Islet precursor cell (in vitro differentiated cells): ENCODE measurements at regions not wholly inside any gene's neighbourhood (a gene's known extent, or its start where the extent isn't known, plus 50 kb on each side); places are given as distances from the start of the nearest gene placed in this dataset.

Experiments used
- DNase-seq: peaks from one replicate; pipeline ENCODE4 v3.0.0-alpha.2; 2018

DNA sequence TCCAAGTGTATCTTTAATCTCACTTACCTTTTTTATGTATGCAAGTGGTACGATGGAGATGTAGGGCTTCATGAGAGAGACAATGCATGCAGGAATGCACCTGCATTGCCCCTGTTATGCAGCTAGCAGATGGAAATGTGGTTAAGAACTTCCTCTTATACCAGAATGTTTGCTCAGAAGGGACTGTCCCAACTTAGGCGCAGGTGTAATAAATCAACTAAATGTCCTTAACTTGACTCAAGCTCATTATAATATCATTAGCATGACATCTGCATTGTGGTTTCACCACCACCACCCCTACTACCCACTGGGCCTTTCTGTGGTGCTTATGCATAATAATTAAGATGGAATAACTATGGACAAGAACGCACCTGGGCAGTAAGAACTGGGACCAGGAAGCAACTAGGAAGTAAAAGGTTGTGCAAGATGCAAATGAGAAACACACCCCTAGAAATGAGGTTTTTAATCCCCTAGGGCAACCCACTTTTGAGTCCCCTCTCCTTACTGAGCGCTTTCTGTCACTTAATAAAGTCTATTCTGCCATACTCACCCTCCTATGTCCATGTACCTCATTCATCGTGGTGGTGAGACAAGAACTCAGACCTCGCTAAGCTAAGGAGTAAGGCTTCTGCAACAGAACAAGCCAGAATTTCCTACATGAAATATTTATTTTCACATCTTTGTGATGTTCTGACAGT lies 1103.3 kb upstream of the B3GALT2 start:
- DNase-seq = no peak

DNA sequence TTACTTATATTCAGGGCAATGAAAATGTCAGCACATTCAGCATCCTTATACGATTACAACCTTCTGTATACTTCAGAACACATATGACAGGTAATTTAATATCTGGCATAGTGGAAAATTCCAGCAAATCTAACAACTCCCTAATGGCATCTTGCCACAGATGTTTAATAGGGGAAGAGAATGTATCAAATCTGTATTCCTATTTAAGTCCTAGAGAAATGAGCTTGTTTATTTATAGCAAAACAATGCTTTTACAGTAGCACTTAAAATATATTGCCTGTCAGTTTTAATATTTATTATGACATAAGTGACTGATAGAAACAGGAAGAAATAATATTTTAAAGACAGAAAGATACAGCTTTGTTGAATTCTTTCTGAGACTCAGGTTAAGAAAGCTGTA lies 1101.8 kb upstream of the B3GALT2 start:
- no peak for DNase-seq

DNA sequence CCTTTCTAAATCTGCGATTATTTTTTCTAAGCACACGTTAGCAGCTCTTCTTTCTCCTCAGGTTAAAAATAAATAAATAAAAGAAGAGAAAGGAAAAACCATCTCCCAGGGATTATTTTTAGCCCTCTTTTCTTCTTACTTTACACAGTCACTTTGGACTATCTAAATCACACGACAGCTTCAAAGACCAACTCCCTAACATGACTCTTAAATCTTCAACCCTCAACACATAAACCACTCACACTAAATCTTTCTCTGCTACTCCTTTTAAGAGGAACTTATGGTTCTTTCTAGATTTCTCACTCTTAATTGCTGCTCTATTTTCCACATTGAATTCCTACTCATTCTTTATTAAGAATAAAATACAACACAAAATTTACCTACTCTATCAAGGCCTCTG lies 1095.0 kb upstream of the B3GALT2 start:
- no peak for DNase-seq

DNA sequence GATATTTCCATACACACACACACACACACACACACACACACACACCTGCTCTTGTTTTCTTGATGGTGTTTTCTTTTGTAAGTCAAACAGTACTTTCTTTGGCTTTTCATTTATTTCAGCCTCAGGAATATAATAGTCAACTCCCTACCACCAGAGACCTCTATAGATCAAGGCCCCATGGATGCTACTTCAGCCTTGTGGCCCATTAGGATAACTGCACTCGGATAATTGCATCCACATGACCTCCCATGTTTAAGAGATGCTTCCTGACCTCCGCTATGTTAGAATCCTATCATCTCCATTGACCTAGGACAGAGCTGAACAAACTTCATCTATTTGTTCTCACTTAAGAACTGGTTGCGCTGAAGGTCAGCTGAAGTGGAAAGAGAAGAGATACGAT lies 1094.0 kb upstream of the B3GALT2 start:
- no peak for DNase-seq

DNA sequence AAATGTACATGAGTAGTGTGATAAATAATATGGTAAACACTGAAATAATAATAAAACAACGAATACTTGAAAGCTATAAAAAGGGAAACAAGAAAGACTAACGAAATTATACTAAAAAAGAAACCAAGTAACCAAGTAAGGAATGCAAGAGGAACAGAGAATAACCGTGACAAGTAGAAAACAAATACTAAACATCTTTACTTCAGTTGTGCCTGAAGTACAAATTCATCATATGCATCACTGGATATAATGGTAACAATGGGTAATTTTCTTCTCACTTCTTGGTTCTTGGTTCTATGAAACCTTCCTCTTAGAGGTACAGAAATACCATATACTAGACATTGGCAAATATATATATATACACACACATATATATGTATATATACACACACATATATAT lies 1093.6 kb upstream of the B3GALT2 start:
- DNase-seq = no peak

DNA sequence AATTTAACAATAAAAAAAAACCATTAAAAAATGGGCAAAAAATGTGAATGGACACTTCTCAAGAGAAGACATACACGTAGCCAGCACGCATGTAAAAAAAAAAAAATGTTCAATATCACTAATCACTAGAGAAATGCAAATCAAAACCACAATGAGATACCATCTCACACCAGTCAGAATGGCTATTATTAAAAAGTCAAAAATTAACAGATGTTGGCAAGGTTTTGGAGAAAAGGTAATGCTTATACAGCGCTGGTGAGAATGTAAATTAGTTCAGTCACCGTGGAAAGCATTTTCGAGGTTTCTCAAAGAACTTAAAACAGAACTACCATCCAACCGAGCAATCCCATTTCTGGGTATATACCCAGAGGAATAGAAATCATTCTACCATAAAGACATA lies 1091.5 kb upstream of the B3GALT2 start:
- no peak for DNase-seq

DNA sequence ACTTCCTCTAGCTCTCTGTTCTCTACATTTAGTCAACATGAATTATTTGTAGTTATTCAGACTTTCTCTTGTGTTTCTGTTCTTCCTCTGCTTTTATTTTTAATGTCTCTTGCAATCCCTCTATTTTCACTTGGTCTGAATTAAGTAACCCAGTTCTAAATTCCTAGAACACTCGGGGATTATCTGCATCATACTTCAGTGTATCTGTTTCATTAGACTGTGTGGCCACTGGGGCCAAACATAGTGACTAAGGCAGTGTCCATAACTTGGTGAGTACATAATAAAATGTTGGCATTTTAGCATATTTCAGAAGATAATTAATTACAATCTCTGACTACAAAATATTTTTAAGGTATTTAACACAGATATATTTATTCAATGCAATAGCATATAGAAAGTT lies 1087.2 kb upstream of the B3GALT2 start:
- no peak for DNase-seq

DNA sequence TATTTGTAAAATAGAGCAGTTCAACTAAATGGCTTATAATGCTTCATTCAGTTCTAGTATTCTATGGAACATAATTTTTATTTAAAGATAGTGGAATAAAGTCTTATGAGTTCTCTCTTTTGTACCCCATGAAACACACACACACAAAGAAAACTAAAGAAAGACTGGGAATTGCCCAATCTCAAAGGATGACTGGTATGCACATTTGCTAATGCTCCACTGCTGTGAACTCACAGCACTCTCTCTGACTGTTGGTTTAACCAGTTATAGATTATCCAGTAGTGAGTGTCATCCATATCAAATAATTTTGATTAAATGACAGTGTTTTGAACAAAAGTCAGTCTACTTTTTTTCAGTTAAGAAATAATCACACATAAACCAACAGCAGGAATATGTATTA lies 1082.4 kb upstream of the B3GALT2 start:
- DNase-seq = no peak

DNA sequence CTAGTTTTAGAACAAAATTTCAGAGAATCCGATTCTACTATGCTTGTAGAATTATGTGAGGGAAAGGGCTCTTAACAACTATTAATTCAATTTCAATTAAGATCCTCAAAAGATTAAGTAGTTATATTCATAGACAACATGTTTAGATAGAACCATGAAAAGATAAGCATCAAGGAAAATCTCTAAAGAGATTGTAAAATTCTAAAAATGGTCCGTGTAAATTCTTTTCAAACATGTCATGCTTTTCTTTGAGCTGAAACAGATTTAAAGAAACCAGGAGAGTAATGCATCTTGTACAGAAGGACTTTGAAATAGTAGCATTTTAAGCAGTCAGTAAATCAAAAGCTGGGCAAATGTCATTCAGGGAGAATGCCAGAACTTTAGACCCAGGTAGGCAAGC lies 1080.6 kb upstream of the B3GALT2 start:
- DNase-seq = no peak

DNA sequence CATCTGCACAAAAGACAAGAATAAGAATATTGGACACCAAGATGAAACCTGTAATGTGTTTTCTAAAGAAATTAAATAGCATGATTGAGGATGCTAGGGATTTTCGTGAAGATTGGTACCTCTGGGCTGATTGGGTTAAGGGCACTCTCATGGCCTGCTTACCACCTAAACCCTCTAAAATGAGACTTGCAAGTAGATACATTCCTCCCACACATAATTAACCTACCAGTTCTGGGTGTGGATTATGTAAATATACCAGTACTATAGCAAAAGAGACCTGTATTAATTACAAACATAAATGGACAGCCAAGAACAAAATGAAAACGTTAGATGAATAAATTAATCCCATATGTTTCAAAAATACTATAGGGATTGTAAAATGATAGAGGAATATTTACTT lies 1069.6 kb upstream of the B3GALT2 start:
- DNase-seq = no peak

DNA sequence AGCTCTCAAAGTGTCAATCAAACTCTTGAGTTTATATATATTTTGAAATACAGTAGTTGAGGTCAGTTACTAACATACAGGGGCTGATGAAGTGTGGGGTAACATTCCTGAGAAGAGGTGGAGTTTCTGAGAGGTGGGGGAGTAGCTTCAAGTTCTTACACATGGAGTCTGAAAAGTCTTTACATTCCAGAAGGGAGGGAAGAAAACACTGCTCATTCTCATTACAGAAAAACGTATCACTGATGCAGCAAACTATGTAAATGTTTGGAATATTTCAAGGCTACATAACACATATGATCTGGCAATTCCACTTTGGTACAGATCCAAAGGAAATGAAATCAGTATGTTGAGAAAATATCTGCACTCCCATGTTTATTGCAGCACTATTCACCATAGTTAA lies 1065.8 kb upstream of the B3GALT2 start:
- no peak for DNase-seq

DNA sequence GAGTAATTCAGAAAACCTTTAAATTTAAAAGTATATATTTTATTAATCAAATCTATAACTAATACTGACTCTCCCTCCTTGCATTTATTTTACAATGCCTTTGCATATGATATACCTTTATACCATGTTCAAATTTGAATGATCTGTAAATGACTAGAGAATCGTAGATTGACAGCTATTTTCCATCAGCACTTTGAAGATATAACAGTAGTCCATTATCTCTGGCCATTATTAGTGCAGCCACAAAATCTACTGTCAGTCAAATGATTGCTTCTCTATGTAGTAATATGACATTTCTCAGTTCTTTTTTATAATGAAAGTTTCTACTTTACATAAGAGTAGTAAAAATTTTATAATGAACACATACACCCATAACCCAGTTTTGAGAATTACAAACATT lies 1054.8 kb upstream of the B3GALT2 start:
- DNase-seq = no peak

DNA sequence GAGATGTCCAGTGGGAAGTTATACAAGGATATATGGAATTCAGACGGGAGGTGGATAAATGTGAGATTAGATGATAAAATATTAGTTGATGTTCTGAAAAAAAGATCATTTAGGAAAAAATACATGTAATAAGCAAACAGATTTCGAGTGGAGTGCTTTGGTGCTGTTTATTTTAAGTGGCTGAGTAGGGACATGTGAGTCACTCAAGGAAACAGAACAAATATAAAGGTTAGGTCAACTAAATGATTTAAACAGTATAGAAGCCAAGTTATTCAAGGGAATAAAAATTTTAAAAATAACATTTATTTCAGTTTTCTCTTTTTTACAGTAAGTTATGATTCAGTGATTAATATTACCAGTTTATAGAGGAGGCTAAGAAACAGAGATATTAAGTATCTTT lies 1046.7 kb upstream of the B3GALT2 start:
- no peak for DNase-seq

DNA sequence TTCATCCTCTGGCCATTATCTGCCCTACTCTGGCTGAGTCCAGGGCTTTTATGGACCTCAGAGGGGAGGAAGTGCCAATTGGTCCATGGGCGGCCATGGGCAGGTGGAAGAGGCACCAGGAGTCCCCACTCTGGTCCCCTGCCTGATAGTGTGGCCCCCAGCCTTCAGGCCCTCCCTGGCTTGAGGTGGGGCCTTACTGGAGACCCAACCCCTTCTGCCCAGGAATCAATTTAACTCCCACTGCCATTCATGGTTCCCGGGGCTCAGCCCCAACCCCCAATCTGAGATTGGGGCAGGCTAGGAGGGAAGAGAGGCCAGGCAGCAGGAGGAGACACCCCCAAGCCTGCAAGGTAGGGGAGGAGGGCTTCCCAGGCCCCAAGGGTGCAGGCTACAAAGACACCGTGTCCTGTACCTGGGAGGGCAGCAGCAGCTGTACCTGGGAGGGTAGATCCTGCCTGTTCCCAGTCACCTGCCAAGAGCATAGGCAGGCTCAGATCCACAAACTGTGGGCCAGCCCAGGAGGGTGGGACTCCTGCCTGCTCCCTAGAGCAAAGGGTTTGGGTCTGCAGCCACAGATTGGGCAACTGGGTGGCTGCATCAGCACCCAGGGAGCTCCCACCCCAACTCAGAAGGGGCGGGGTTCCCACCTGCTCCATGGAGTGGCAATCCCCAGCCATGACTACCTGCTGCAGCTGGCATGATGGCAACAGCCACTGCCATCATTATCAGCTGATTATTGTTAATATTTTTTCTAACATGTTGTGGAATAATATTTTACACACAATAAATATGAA lies 1044.1 kb upstream of the B3GALT2 start:
- DNase-seq = no peak

DNA sequence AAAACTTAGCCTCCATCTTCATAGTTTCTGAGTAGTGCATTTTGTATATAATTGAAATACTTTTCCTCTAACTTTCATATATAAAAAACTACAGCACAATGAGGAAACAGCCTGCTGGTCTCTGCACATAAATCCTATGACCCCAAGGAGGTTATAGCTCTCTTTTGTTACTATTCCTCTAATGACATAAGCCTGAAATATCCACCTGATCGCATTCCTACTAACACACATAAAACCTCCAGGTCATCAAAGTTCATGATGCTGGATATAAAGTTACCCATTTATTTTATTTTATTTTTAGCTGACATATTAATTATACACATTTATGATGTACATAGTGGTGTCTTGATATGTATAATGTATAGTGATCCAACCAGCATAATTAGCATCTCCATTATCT lies 1042.0 kb upstream of the B3GALT2 start:
- DNase-seq = no peak

DNA sequence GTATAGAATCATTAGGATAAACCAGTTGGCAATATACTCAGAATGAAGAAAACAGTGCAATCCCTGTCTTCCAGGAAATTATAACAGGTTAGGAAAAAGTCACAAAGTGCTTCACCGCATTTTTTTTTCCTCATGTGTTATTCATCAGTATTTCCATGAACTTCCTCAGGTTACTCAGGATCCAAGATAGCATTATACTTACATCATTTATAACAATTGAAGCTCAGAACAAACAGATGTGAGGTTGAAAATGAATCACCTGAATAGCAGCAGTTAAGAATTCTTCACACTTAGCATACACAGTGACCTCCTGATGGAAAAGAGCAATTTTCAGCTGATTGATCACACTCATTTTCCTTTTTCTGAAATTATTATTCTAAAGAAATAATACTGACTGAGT lies 1040.7 kb upstream of the B3GALT2 start:
- no peak for DNase-seq

DNA sequence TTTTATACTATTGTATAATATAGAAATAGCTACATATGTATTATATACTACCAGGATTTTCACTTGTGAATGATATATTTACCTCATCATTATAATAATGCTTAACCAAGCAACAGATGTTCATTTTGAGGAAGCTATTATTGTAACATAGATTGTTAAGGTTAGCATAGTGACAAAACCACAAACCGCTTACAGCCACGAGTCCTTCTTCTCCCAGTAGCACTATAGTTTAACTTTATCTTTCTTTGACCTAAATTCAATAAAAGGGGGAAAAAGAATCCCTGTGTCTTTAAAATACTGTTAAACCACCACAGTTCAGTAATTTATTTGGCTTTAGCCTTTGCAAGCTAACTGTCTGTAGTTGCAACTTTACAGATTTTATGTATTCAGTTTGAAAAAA lies 1039.4 kb upstream of the B3GALT2 start:
- no peak for DNase-seq

DNA sequence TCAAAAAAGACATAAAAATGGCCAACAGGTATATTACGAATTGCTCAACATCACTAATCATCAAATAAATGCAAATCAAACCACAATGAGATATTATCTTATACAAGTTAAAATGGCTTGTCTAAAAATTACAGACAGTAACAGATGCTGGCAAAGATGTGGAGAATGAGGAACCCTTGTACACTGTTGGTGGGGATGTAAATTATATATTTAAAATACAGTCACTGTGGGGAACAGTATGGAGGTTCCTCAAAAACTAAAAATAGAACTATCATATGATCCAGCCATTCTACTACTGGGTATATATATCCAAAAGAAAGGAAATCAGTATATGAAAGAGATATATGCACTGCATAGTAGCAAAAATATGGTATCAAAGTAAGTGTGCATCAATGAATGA lies 1037.2 kb upstream of the B3GALT2 start:
- no peak for DNase-seq

DNA sequence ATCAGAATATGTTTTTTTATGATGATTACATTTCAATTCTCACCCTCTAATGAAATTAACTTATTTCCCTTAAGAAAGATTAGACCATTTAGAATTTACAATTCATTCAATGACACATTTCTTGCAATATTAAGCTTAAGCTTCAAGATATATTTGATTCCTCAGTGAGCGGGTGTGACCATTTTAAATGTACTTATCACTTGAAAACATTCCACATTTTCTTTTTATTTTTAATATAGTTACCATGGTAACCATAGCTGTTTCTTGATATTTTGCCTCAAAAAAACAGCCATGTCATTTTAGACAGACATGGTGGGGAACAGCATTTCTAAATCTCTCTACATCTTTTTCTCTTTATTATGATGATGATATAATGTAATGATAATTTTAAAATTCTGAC lies 1029.0 kb upstream of the B3GALT2 start:
- DNase-seq = no peak

DNA sequence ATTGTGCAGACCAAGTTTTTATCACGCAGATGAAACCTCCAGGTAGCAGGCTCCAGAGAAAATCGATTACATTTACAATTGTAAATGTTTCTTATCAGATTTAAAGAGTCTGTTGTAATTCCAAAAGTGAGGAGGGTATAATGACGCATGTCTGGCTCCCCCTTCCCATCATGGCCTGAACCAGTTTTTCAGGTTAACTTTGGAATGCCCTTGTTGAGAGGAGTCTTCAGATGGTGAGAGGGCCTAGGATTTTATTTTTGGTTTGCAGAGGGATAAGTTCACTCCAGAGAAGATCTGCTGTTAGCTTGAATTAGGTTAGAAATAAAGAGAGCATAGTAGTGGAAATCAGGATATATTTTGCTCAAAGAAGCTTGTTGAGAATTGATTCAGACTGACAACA lies 1028.3 kb upstream of the B3GALT2 start:
- DNase-seq = peak; percentile 57

DNA sequence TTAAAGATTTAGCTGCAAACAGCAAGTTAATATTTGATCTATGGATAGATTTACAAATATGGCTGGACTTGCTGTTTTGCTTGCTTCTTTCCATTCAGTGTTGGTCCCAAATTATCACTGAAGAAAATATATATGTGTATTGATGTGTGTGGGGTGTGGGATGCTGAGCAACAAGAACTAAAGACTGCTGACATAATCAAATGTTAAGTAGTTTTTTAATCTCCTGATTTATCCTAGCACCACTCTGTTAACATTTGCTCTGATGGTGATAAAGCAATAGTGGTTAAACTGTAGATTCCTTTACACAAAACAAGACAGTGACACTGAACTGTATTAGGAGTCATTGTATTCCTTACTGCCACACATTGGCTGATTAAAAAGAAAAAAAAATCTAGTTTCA lies 1023.5 kb upstream of the B3GALT2 start:
- DNase-seq = no peak

DNA sequence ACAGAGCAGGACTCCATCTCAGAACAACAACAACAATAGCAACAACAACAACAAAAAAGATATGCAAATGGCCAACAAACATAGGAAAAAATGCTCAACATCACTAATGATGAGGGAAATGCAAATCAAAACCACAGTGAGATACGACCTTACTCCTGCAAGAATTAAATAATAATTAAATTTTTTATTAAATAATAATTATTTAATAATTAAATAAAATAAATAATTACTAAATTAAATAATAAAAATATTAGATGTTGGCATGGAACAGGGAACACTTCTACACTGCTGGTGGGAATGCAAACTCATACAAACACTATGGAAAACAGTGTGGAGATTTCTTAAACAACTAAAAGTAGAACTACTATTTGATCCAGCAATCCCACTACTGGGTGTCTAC lies 1022.3 kb upstream of the B3GALT2 start:
- DNase-seq = no peak

DNA sequence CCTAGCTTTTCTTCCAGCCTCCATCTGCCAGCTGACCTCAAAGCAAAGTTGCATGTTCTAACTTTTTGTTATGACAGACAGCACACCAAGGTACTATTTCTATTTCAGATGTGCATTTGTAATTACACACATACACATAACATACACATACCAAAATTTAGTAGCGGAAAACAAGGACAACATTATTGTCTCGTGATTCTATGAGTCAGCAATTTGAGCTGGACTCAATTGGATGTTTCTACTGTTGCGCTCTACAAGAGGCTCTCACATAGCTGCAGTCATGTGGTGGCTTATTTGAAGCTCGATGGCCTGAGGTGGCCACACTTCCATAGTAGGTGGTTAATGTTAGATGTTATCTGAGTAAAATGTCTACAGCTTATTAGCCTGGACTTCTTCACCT lies 1010.1 kb upstream of the B3GALT2 start:
- DNase-seq = no peak

DNA sequence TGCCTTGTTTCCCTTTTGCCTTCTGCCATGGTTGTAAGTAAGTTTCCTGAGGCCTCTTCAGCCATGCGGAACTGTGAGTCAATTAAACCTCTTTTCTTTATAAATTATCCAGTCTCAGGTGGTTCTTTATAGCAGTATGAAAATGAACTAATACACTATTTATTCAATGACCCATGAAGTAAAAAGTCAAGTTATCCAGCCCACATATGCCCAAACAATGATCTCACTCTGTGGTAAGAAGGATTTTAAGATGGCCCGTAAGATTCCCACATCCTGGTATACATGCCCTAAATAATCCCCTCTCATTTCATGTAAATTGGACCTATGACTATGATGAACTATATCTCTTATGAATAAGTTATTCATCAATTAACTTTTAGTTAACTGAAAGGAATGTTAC lies 1008.3 kb upstream of the B3GALT2 start:
- DNase-seq = no peak

DNA sequence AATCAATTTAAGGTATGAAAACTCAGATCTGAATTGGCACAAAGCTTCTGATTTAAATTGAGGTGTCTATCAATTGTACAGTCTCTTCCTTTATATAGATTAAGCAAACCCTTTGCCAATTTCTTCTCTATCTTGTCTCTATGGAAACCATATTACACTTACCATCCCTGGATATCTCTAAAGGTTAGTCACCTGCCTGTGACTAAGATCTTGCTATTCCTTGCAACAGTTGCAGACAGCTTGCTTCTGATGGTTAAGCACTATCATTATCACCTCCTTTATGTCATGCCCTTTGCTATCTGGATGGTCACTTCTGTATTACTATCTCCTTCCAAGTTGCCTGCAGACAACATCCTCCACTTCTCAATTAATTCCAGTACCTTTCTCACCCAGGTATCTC lies 998.6 kb upstream of the B3GALT2 start:
- no peak for DNase-seq
